HepG2 (cell line): ENCODE measurements at regions not wholly inside any gene's neighbourhood (a gene's known extent, or its start where the extent isn't known, plus 50 kb on each side); places are given as distances from the start of the nearest gene placed in this dataset.

Experiments
- ARNT ChIP-seq: fragments of 450-650 bp; IDR thresholded peaks from 2 replicates; pipeline ENCODE4 v1.6.1; 2017
- CTCF ChIP-seq: sonication (generic); formaldehyde crosslinking; IDR thresholded peaks from 2 replicates; pipeline ENCODE4 v1.5.0; 2020; ENCODE audit warnings: mild to moderate bottlenecking, missing genetic modification reagents, moderate library complexity
- ESRRA ChIP-seq: sonication (generic); formaldehyde crosslinking; IDR thresholded peaks from 2 replicates; pipeline ENCODE4 v1.5.1; 2020; ENCODE audit warnings: mild to moderate bottlenecking, low read depth, missing genetic modification reagents
- KLF11 ChIP-seq: IDR thresholded peaks from 2 replicates; pipeline ENCODE4 v1.6.1; 2016; ENCODE audit warnings: missing compliant biosample characterization
- MAFK ChIP-seq, 2 experiments: IDR thresholded peaks in 1 of 2; conservative IDR thresholded peaks in 1 of 2; 2 replicates each; pipeline ENCODE4 v1.6.1; 2011; ENCODE audit warnings: improper control_type of control experiment in 2 of 2, low read length in 2 of 2
- MTA1 ChIP-seq: sonication (generic); formaldehyde crosslinking; IDR thresholded peaks from 2 replicates; pipeline ENCODE4 v1.4.0; 2020; ENCODE audit warnings: missing genetic modification reagents, mild to moderate bottlenecking, borderline replicate concordance
- POLR2A ChIP-seq, 2 experiments: IDR thresholded peaks; 2 replicates each; pipeline ENCODE4 v1.6.1; 2011; ENCODE audit warnings: low read depth in 2 of 2, low read length in 2 of 2, mild to moderate bottlenecking in 1 of 2, moderate library complexity in 1 of 2; ENCODE audit not compliant: insufficient read depth in 1 of 2
- ZNF644 ChIP-seq: IDR thresholded peaks from 2 replicates; pipeline ENCODE4 v1.6.1; 2016; ENCODE audit warnings: low read depth
- TF ChIP-seq, protein P1 (sequence below): sonication (generic); formaldehyde crosslinking; IDR thresholded peaks from 2 replicates; pipeline ENCODE4 v1.5.0; 2020; ENCODE audit warnings: mild to moderate bottlenecking, missing genetic modification reagents

DNA sequence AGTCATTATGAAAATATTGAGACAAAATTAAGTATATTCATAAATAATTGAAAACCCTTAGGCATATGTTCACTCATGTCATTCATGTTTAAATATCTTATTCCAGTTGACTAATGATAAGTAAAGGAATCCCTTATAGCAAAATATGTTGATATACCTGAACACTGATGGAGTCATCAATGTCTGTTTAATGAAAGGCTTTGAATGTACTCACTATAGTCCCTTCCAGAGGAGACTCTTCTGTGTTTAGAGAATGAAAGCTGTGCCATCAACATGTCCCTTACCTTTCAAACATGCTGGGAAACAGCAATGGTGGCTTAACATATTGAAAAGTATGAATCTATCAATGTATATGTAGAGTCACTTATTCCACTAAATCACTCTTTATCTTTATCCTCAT lies 242.9 kb downstream of the KCNJ3 start:
- TF ChIP-seq CTCF (no peak), ESRRA (CRISPR knock-in tag) (no peak), MTA1 (CRISPR knock-in tag) (no peak), ZNF644 (CRISPR knock-in tag) (no peak), POLR2A (IDR thresholded peaks at IDR 0.05; ENCODE audit: insufficient read depth in 1 of 2, low read depth in 2 of 2, low read length in 2 of 2) (no peak), KLF11 (no peak), MAFK (conservative IDR thresholded peaks at IDR 0.05 in 1 of 2, IDR thresholded peaks at IDR 0.05 in 1 of 2; ENCODE audit: low read length in 2 of 2) (no peak), ARNT (no peak)
- TF ChIP-seq, protein P1, sequence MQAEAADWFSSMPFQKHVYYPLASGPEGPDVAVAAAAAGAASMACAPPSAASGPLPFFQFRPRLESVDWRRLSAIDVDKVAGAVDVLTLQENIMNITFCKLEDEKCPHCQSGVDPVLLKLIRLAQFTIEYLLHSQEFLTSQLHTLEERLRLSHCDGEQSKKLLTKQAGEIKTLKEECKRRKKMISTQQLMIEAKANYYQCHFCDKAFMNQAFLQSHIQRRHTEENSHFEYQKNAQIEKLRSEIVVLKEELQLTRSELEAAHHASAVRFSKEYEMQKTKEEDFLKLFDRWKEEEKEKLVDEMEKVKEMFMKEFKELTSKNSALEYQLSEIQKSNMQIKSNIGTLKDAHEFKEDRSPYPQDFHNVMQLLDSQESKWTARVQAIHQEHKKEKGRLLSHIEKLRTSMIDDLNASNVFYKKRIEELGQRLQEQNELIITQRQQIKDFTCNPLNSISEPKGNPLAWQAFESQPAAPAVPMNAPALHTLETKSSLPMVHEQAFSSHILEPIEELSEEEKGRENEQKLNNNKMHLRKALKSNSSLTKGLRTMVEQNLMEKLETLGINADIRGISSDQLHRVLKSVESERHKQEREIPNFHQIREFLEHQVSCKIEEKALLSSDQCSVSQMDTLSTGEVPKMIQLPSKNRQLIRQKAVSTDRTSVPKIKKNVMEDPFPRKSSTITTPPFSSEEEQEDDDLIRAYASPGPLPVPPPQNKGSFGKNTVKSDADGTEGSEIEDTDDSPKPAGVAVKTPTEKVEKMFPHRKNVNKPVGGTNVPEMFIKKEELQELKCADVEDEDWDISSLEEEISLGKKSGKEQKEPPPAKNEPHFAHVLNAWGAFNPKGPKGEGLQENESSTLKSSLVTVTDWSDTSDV = no peak
